ENCODE measurements at regions not wholly inside any gene's neighbourhood (a gene's known extent, or its start where the extent isn't known, plus 50 kb on each side); places are given as distances from the start of the nearest gene placed in this dataset.
"Not testable (repeated sequence)": the region's sequence is repeated elsewhere in the genome, so short reads cannot be mapped to it uniquely, and the experiment has no call there.

DNA sequence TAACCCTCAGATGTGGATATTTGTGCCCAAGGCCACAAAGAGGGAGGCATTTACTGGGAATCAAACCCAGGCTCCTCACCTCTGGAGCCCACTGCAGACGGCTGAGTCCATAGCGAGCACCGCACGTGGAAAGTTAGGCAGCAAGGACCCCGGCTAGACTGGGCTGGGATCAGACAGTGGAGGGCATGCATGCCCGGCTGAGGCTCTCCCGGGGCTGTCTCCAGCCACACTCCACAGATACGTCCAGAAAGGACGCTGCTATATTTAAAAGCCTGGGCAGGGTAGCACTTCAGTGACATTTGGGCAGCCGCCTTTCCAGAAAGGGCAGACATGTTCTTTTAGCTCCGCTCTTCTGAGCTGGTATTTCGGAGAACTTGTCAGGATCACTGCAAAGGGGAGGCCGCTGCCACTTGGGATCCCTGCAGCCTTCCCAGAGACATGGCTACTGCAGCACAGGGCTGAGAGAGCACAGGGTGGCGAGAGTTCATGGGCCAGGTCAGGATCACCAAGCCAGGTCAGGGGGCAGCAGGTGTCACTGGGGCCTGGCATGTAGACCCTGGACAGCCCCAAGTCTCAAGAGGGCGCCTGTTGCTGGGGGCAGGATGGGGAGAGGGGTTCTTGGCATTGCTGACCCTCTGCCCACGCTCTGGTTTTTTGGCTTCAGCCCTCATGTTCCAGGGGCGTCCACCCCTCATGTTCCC is 121.7 kb downstream of the PHETA1 start:
- no peak for DNase-seq

DNA sequence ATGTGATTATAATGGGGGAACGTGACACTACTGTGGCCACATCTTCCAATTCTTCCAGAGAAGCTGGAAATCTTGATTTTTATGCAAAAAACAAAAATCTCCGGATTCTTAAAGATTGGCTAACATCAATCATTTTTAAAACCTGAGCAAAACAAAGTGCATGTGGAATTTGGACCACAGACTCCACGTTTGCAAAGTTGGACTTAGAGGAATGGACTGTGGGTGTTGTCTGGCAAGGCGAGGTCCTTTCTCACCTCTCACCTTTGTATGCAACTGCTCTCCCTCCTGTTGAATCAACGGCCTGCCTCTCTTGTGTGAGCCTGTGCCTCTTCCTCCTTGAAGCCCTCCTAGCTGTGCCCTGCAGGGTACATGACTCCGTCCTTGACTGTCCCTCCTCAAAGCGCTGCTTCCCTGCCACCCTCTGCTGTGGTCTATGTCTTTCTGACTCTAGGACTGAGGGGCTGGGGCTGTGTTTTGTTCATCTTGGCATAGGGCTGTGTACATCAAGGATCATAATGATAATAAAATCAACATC is 122.4 kb downstream of the PHETA1 start:
- no peak for DNase-seq

- DNase-seq: no peak
Measured at GRCh38 chr12:111245701-111246476, 123.0 kb downstream of the PHETA1 start.

DNA sequence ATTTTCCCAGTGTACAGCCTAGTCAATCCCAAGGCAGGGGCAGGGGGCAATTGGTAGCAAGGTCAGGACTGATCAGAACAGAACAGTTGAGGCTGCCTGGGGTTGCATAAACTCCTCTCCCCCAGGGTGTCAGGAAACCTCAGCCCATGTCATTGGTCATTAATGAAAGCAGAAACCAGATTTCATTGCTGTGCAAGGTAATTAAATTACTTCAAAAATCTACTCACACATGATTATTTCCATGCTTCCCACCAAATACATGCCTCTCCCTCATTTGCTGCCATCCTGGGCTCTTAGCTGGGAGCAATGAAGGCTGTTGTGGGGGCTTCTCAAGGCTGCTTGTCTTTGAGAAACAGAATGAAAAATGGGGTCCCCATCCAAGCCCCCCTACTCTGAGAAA is 124.2 kb downstream of the PHETA1 start:
- DNase-seq: no peak

GRCh38 chr12:111242817-111243216 is 126.1 kb downstream of the PHETA1 start:
- not testable (repeated sequence) for DNase-seq

- DNase-seq: no peak
Measured at GRCh38 chr12:111242184-111242583, 126.7 kb downstream of the PHETA1 start.

DNA sequence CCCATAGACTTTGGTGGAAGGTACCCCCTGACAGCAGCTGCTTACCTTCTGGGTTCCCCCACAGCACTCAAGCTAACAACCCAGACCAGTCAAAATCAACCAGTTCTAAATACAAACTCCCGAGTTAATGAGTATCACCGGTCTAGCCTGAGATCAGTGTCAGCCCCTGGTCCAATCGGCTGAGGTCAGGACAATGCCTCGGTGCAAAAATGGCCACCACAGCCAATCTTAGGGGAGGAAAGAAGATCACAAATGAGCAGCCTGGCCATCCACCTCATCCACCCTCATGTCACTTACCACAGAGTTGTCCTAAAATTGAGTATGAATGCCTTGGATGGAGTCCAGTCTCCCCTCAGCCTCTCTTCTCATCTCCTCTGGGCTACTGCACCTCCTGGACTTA is 128.5 kb downstream of the PHETA1 start:
- no peak for DNase-seq

- no peak for DNase-seq
Measured at GRCh38 chr12:111239235-111239634, 129.7 kb downstream of the PHETA1 start.

DNA sequence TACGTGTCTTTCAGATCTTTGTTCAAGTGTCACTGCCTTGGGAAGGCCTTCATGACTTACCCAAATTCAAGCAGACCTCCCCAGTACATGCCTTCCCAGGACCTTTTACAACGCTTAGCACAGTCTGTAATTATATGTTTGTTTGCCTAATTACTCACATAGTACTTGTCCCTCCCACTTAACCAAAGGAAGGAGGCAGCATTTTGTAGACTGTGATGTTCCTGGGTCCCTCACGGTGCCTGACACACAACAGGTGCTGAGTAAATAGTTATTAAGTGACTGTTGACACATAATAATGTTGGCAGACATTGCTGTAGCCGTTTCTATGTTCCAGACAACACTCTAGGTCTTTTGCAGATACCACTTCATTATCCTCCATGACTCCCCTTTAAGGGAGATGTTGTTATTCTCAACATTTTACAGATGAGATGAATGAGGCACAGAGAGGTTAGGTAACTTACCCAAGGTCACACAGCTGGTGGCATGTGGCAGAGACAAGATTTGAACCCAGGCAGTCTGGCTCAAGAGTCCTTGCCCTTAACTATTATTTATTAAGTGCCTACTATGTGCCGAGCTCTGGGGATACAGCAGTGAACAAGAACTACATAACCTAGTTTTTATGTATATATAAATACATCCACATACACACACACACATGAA is 130.7 kb downstream of the PHETA1 start:
- DNase-seq: no peak

DNA sequence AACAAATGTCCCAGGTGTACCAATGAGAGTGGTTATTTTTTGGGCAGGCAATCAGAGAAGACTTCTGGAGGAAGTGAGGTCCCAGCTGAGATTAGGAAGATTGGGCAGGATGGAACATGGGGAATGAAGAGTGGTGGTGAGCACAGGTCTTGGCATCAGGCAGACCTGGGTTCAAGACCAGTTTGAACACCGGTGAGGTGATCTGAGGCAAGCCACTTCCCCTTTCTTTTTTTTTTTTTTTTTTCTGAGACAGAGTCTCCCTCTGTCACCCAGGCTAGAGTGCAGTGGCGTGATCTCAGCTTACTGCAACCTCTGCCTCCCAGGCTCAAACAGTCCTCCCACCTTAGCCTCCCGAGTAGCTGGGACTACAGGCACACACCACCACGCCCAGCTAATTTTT is 134.4 kb downstream of the PHETA1 start:
- DNase-seq: not testable (repeated sequence)

DNA sequence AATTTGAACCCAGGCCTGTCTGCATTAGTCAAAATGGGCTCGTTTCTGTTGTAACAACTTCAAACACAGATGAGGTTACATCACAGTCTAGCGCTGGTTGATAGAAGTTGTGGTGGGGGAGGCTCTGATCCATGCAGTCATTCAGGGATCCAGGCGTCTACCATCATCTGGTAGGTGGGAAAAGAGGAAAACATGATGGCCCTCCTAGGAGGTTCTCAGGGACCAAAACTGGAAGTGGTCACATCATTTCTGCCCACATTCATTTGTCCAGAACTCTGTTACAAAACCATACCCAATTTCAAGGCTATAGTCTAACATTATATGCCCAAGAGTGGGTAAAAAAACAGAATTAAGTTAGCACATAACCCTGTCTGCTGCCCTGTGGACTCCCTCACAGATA is 135.1 kb downstream of the PHETA1 start:
- no peak for DNase-seq

- DNase-seq: no peak
Measured at GRCh38 chr12:111230649-111231048, 138.2 kb downstream of the PHETA1 start.

DNA sequence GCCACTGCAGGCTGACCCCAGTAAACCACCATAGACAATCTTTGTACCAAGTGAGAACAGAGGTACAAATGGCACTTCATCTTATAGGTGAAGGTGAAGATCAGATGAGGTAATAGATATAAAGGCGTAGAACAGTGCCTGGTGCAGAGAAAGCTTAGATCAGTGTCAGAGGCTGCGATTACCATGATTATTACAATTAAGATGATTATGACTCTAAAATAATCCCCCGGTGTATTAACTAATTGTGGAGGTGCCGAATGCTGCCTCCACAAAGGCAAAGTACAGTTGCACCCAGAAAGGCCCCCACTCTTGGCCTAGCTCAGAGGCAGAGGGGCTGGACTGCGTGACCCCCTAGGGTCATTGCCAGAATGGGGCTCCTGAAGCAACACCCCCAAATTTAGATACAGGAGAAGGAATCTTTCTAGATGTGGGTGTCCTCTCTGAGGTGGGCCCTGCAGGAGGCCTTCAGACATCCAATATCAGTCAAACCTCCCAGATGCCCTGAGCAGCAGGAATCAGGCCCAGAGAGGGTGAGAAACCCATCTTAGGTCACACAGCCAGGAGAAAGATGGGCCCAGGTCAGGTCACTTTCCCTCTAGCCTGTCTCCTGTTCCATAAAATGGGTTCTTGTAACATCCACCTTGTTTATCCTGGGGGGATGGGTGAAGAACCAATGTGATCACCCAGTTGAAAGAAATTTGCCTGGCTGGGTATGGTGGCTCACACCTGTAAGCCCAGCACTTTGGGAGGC is 139.8 kb downstream of the PHETA1 start:
- DNase-seq: no peak

GRCh38 chr12:111227476-111228420 is 141.1 kb downstream of the PHETA1 start:
- no peak for DNase-seq

DNA sequence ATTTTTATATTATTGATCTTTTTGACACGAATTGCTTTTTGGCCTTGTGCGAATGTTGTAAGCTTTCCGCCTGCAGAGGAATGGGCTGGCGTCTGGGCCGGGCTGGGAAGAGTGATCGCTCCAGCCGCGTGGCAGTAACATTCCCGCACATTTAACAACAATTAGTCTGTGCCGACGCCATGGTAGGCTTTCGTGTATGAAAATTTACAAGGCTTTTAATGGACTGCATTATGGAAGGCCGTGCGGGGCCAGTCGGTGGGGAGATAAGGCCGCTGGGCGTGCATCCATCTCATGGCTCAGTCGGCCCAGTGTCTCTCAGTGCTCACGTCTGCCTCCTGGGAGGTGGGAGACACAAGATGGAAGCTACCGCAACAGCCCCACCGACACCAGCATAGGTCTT is 142.2 kb downstream of the PHETA1 start:
- DNase-seq: no peak

- DNase-seq: no peak
Measured at GRCh38 chr12:111225307-111225706, 143.6 kb downstream of the PHETA1 start.

- no peak for DNase-seq
Measured at GRCh38 chr12:111224186-111225066, 144.5 kb downstream of the PHETA1 start.

- DNase-seq: no peak
Measured at GRCh38 chr12:111222523-111222922, 146.4 kb downstream of the PHETA1 start.

- no peak for DNase-seq
Measured at GRCh38 chr12:111222027-111222414, 146.9 kb downstream of the PHETA1 start.

All from retina (tissue), 1 donor.